ENCODE measurements at regions not wholly inside any gene's neighbourhood (a gene's known extent, or its start where the extent isn't known, plus 50 kb on each side); places are given as distances from the start of the nearest gene placed in this dataset.
"Not testable (repeated sequence)": the region's sequence is repeated elsewhere in the genome, so short reads cannot be mapped to it uniquely, and the experiment has no call there.

- DNase-seq (ENCODE audit: low read depth) = no peak
- H3K4me3 ChIP-seq (ENCODE audit: low read depth, low read length) = no peak overlapping the region
- no peak for TF ChIP-seq CTCF (IDR thresholded peaks at IDR 0.05; ENCODE audit: insufficient read depth, low read depth, low read length)
These were observed 223.1 kb downstream of the RPLP1 start for GRCh38 chr15:69675731-69676130.

GRCh38 chr15:69677403-69677802 is 224.8 kb downstream of the RPLP1 start:
- DNase-seq (ENCODE audit: low read depth) = no peak
- no peak overlapping the region for H3K4me3 ChIP-seq (ENCODE audit: low read depth, low read length)
- no peak for TF ChIP-seq CTCF (IDR thresholded peaks at IDR 0.05; ENCODE audit: insufficient read depth, low read depth, low read length)

GRCh38 chr15:69679623-69680228 is 227.1 kb downstream of the RPLP1 start:
- no peak overlapping the region for H3K4me3 ChIP-seq (ENCODE audit: low read depth, low read length)
- no peak for TF ChIP-seq CTCF (IDR thresholded peaks at IDR 0.05; ENCODE audit: insufficient read depth, low read depth, low read length)
- DNase-seq (ENCODE audit: low read depth) = no peak

GRCh38 chr15:69684823-69685222 is 232.2 kb downstream of the RPLP1 start:
- not testable (repeated sequence) for H3K4me3 ChIP-seq (ENCODE audit: low read depth, low read length); DNase-seq (ENCODE audit: low read depth)

GRCh38 chr15:69685512-69686452 is 233.2 kb downstream of the RPLP1 start:
- no peak for DNase-seq (ENCODE audit: low read depth)
- TF ChIP-seq CTCF (IDR thresholded peaks at IDR 0.05; ENCODE audit: insufficient read depth, low read depth, low read length) = no peak
- H3K4me3 ChIP-seq (ENCODE audit: low read depth, low read length) = no peak overlapping the region

- no peak for DNase-seq (ENCODE audit: low read depth)
- no peak for TF ChIP-seq CTCF (IDR thresholded peaks at IDR 0.05; ENCODE audit: insufficient read depth, low read depth, low read length)
- H3K4me3 ChIP-seq (ENCODE audit: low read depth, low read length) = no peak overlapping the region
These were observed 234.0 kb downstream of the RPLP1 start for GRCh38 chr15:69686626-69687025.

GRCh38 chr15:69689133-69689532 is 236.5 kb downstream of the RPLP1 start:
- no peak overlapping the region for H3K4me3 ChIP-seq (ENCODE audit: low read depth, low read length)
- TF ChIP-seq CTCF (IDR thresholded peaks at IDR 0.05; ENCODE audit: insufficient read depth, low read depth, low read length) = no peak

More at GRCh38 chr15:69689133-69689532, 236.5 kb downstream of the RPLP1 start:
- no peak for DNase-seq (ENCODE audit: low read depth)

Measured in fibroblast of villous mesenchyme (primary cell).